ENCODE measurements at regions not wholly inside any gene's neighbourhood (a gene's known extent, or its start where the extent isn't known, plus 50 kb on each side); places are given as distances from the start of the nearest gene placed in this dataset.
"Not testable (repeated sequence)": the region's sequence is repeated elsewhere in the genome, so short reads cannot be mapped to it uniquely, and the experiment has no call there.

DNA sequence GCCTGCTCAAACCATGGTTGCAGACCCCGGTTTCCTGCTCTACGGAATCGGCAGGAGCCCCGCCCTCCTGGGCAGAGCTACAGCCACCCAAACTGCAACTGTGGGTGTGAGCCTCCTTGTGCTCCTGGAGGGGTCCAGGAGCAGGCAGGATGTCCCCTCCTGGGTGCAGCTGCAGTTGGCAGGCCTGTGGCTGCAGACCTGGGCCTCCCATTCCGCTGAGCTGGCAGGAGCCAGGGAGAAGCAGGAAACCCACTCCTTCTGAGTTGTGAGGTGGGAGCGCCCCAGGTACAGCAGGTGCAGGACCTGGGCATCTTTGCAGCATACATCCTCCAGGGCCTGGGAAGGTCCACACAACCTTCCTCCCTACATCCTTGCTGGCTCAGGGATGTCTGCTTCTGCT, 578.7 kb upstream of the USP24 start:
- no peak for DNase-seq

DNA sequence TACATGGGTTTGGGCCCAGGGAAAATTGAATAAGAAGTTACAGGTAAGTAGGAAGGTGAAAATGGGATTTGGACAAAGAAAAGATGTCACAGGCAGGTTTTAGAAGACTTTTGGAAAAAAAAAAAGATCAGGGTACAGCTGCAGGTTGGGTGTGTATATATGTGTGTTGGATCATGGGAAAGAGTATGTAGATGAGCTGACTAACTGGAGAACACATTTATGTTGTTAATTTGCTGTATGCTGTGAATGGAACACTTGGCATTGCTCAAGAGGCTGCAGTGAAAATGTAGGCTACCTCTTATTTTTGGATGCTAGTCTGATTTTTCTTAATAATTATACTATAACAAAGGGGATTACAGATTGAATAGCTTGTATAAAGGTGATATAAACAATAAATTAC, 577.7 kb upstream of the USP24 start:
- no peak for DNase-seq

DNA sequence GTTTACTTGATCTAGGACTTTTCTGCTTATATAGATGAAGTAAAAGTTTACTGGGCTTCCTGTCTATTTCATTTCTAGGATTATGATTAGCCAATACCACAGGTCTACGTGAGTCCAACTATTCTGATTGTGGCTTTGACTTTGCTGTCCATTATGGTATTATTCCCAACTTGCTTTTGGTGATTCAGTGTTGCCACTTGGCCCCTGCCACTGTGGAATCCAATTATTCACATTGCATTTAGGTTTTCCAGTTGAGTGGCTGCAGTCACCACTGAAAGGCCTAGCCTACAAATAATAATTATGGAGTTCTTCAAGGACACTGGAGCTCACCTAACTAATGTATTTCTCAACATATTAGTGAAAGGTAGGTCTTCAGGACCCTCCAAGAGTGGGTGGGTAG, 574.3 kb upstream of the USP24 start:
- DNase-seq = no peak

DNA sequence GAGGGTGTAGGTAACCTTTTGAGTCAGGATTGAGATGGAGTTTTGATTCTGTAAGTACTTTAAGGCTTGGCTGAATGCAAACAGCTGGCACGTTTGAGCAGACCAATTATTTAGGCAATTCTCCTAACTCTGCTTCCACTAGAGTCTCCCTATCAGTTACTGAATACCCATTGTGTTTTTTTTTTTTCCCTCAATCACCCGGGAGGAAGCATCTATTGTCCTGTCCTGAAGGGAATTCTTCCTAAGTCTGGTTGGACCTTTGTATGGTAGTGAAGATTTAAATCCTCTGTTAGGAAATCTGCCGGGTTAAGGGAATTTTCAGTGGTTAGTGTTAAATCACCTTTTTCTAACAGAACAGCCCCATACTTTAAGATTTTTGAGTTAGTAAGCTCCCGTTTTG, 571.2 kb upstream of the USP24 start:
- DNase-seq = no peak

DNA sequence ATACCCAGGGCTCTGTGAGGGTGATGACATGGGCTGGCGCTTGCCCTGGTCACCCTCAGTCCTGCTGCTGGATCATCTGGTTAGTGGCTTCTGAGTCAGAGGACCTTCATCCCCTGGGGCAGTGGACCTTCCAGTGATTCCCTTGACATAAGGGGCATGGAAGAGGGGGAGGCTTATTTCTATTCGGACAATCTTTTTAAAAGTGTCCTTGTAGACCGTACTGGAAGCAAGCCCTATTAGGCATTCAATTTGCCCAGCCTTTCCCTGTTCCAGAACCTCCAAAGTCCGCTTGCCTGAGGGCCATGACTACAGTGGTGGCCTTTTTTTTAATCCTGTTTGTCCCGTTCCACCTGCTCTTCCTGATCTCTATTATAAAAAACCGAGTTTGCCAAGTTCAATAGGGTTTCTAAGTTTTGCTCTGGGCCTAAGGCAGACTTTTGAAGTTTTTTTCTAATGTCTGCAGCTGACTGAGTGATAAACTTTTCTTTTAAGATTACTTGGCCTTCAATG, 569.8 kb upstream of the USP24 start:
- DNase-seq = not testable (repeated sequence)

DNA sequence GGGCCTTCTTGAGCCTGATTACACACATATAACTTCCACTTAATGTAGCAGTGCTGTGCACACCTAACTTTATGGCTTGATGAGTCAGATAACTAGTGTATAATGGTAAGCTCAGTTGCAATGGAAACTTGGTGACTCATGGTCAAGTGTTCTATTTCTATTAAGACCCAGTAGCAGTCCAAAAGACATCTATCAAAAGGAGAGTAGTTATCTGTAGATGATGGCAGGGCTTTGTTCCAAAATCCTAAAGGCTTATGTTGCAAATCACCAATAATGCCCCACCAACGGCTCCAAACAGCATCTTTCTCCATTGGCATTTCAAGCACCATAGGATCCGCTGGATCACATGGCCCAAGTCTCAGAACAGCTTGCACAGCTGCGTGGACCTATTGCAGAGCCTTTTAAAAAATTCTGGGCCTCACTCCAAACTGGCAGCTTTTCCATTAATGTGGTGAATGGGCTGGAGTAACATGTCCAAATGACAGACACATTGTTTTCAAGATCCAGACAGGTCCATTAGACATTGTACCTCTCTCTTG, 566.8 kb upstream of the USP24 start:
- no peak for DNase-seq

DNA sequence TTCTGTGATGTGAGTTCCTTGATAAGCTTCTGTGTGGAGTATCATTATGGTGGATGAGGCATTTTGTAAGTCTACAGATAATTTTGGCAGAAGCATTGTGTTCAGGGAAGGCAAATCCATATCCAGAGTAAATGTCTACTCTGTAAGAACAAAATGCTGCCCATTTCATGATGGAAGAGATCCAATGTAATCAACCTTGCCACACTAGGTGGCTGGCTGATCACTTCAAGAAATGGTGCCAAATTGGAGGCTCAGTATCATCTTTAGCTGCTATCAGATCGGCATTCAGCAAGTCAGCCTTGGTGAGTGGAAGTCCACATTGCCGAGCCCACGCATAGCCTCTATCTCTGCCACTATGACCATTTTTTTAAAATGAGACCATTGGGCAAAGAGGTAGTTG, 565.8 kb upstream of the USP24 start:
- no peak for DNase-seq

DNA sequence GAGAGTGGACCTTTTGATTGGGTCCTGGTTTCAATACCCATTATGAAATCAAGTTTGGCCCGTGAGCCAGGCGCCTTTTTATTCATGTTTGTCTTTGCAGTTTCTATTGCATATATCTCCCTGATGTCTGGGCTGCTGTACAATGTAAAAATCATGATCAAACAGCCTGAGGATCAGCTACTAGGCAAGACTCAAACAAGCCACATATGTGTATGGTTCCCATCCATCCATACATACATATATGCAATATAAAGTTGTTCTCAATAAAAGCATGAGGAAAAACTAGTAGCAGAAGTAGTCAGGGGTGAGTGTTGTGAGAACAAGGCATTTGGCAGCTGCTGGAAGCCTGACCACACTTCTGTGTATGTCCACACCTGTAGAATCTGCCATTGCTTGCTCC, 562.4 kb upstream of the USP24 start:
- no peak for DNase-seq

DNA sequence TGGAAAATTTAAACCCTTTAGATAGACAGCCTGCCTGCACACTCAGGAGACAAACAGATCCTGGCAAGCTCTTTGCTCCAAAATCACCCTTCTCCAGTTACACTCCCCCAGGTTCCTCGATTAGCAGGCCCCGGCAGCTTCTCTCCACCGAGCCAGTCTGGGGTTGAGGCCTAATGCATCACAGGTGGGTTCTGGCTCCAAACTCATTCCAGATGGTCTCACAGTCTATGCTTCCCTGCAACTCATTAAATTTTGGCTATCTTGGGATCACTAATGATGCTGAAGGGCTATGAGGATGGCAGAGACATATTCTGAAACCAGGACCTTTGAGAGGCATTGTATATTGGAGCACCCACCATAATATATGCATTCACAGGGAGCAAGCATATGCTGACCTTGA, 559.8 kb upstream of the USP24 start:
- DNase-seq = no peak

DNA sequence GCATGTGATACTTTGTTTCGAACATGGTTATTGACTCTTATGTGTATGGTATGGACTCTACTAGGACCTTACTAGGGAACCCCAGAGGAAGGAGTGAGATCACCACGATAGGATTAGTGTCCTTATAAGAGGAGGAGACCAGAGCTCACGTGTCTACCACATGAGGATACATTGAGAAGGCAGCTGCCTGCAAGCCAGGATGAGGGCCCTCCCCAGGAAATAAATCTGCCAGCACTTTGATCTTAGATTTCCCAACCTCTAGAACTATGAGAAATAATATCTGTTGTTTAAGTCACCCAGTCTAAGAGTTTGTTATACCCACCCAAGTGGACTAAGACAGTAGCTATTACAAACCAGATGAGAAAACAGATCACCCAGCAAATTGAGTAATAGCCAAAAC, 559.3 kb upstream of the USP24 start:
- no peak for DNase-seq

DNA sequence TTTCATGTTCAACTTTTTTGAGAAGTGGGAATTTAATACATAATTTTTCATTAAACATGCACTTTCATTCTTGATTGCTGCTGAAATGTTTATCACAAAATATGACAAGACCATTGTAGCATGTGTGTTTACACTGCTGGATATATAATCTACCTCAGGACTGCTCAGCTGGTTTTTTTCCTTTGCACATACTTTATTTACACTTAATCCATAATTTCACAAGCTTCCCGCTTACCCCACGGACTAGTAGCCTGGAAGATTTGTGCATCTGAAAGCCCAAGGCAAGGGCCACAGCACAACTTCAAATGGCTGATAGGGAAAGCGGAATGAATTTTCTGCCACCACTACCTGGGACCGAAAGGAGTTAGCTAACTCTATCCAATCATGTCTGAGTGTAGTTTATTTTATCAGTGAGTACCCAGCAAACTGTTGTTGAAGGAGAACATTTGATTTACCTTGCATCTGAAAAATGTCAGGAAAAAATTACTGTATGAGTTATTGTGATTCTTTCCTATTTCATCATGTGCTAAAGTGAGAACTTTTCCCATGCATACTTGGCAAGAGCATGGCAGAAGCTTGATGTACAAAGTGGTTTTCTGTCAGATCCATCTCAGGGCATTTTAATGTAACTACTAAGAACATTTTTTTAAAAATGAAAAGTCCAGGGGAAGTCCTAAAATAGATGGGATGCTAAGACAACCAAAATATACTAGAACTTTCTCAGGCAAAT, 558.2 kb upstream of the USP24 start:
- DNase-seq = no peak

DNA sequence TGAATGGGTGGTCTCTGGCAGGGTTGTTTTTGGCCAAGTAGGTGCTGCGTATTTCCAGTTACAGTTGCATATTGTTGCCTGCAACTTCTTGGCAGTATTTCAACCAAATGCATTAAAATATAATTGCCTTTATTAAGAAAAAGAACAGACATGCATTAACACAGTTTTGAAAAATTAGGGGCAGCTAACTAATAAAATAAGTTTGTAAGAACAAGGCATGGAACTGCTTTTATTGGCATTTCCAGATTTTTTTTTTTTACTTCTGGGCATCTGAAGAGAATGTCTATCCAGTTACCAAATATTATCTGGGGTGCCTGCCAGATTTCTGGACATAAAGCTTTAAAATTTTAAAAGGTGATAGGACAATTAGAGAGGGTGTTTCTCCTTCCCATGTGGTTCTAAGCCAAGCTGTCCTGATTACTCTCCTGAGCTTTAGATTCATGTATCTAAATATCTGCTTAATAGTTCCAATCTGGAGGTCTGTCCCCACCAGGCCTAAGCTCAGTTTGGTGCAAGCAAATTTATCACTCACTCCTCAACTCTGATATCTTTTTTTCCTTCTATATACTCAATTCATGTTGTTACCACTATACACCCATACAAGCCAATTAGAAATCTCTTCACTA, 553.3 kb upstream of the USP24 start:
- DNase-seq = no peak

DNA sequence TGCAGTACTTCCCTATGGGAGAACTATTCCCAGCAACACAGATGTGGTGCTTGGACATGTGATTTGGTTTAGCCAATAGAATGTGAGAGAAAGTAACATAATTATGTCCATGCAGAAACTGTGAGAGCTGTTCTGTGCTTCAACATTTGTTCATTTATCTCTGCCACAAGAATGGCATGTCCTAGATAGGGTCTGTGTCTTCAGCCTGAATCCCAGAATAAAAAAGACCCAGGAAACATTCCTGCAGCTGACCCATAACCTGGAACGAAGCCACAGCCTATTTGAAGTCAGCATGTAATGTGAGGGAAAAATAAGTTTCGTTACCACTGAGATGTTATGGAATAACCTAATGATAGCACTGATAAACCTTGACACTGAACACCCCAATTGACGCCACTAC, 552.0 kb upstream of the USP24 start:
- DNase-seq = no peak

DNA sequence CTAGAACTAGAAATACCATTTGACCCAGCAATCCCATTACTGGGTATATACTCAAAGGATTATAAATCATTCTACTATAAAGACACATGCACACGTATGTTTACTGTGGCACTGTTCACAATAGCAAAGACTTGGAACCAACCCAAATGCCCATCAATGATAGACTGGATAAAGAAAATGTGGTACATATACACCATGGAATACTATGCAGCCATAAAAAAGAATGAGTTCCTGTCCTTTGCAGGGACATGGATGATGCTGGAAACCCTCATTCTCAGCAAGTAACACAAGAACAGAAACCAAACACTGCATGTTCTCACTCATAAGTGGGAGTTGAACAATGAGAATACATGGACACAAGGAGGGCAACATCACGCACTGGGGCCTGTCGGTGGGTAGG, 550.3 kb upstream of the USP24 start:
- DNase-seq = not testable (repeated sequence)

DNA sequence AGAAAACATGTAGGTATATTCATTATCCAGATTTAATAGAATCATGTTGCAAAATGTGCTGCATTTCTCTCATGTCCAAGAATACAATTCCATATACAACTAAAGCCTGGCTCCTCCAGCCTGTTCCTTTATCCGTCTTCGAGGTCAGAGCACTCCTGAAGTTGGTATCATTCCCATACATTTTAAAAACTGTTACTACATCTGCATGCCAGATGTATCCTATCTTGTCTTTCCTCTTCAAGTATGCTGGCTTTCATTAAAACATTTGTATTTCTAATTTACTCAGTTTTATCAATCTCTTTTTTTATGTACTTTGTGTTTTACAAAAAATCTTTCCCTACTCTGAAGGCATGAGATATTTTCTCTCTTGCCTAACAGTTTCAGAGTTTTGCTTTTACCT, 536.6 kb upstream of the USP24 start:
- DNase-seq = no peak

DNA sequence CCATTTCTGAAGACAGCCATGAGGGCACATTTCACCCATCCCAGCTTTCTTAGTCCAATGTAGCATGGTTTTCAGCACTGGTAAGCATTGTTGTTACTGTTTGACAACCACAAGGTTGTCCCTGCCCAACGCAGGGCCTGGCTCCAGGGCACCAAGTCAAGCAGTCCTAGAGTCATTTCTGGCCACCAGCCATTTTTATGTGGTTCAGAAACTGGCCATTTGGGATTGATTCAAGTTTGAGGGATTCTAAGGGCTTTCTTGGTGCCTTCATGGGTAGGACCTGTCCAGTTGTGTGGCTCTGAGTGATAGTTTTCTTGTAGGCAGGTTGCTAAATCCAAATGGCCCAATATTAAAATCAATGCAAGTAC, 535.4 kb upstream of the USP24 start:
- no peak for DNase-seq

DNA sequence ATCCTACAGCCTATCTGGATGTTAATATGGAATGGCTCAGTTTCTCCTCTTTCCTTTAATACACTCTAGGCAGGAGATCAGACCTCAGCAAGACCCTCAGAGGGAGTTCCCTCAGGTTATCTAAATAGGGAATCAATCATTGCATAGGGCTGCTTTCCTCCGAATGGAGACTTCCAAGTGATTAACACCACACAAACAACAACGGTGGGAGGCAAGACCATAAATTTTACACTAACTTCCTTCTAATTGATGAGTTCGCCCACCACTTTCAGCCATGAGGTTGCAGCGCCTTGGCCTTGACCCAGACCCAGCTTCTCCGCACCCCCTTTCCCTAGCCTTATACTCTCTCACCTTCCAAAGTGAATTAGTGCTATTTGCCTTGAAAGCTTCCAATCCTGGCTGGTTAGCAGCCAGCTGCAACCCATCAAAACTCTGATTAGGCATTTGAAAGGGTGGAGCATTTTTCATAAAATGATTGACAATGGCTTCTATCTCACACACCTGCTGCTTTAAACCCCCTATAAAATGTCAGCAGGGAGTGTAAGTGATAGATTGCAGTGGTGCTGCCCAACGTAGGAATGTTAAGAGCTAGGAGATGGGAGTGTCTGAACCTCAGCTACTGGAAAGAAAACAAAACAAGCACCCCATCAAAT, 534.9 kb upstream of the USP24 start:
- DNase-seq = no peak

DNA sequence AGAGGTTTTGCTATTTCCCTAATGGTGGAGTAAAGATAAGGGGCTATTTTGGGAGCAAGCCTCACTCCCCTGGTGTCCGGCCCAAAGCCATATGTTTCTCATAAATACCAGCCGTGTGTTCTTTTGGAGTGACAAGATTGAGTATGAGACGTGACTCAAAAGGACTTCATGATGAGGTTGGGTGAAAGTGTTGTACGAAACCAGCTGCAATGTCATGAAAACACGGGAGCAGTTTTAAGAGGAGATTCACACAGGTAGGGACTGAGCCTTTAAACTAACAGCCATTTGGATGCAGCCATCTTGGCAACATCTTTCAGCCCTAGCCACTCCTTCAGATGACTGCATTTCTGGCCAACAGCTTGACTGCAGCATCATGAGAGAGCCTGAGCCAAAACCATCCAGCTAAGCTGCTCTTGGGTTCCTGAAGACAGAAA, 532.3 kb upstream of the USP24 start:
- no peak for DNase-seq

DNA sequence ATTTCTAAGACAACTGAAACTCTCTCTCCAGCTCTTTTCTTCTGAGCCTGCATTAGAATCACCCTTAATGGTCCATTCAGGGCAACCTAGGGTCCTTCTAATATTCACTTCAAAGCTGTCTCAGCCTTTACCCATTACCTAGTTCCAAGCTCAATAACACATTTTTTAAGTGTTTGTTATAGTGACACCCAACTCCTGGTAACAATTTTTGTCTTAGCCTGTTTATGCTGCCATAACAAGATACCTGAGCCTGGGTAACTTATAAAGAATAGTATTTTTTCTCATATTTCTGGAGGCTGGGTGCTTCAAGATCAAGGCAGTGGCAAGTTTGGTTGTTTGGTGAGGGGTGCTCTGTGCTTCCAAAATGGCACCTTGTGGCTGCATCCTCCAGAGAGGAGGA, 531.5 kb upstream of the USP24 start:
- DNase-seq = no peak

DNA sequence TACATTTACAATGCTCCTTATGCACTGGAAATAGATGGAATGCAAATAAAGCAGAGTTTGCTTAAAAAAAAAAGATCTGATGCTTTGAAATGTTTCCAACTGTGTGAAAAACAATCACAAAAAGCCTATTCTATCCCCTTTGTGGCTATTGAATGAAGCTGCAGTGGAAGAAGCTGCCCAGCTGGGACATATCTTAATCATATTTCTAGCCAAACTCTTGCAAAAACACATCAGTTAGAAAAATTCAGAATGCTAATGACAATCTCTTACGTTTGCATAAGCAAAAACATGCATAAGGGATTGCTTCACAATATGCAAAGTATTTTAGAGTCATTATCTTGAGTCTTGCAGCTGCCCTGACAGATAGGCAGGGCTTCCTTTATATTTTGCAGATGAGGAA, 526.4 kb upstream of the USP24 start:
- DNase-seq = no peak

DNA sequence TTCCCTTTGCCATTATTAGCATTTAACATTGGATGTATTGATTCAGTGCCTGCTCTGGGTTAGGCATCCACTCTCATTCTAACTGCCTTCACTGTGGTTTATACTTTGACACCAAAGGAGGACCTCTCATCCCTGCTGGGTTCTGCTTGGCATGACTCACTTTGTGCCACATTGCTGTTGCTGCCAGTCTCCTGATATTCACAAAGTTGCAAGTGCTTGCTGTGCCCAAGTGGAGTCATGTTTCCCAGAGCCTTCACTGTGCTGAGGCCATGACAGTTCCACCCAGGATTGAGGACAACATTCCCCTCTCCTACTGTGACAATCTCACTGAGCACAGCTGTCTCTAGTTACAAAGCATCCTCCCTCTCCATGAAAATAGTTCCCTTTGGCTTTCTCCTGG, 519.9 kb upstream of the USP24 start:
- no peak for DNase-seq

DNA sequence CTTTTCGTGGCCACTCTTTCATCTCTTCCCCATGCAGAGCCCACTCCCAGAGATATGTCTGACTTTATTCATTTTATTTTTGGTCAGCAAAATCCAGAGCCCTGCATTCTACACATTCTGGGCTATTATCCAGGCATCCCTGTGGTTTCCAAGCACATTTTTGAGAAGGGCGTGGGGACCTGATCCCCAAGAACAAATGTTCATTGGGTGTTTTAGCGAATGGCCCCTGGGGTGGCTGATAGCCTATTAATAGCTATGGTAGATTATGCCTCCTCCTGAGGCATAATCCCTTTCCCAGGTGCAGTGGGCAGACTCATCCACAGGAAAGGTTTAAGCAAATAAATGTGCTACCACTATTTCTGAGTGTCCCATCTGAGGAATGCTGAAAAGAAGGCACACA, 511.8 kb upstream of the USP24 start:
- DNase-seq = no peak

DNA sequence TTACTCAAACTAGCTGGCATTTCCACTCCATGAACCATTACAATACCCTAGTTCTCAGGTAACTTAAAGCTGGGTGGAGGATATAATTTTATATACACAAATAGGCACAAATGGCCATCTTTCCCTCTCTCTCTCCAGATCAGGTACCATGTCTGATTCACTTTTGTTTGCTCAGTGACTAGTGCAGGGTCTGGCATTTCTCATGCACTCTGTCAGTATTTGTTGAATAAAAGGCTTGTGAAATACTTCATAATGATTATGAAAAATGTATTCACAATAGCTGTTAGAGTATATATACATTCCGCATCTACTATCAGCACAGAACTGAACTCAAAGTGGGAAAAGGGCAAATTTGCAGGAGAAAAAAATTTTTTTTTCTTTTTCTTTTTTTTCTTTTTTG, 510.2 kb upstream of the USP24 start:
- DNase-seq = no peak

Data from NK-92 treated with Interleukin-12 subunit alpha and Interleukin-12 subunit beta, amount 100 ng/mL, for 24 hours (cell line).